SK-N-SH (cell line): ENCODE measurements at regions not wholly inside any gene's neighbourhood (a gene's known extent, or its start where the extent isn't known, plus 50 kb on each side); places are given as distances from the start of the nearest gene placed in this dataset.

ENCODE experiments used
- CTCF ChIA-PET: fragments of 300-600, 350-600 bp; formaldehyde crosslinking; extraction: SDS; loops from one replicate; lab custom pipeline; 2021; lab: Yijun Ruan, JAX
- POLR2A ChIA-PET: fragments of 350-600 bp; sonication (Branson Sonifier 250); formaldehyde crosslinking; extraction: SDS; loops from one replicate; lab custom pipeline; 2020; ENCODE audit warnings: antibody characterized with exemption, inconsistent platforms; lab: Yijun Ruan, JAX
- DNase-seq: peaks from one replicate; pipeline ENCODE4 v3.0.0; 2012
- H2AFZ ChIP-seq: fragments of 200-600 bp; sonication (generic); 2 replicates; pipeline ENCODE4 v1.8.1; 2016; ENCODE audit warnings: antibody characterized with exemption, mild to moderate bottlenecking, low read depth
- H3F3A ChIP-seq: fragments of 200-600 bp; sonication (generic); replicated peaks from 2 replicates; pipeline ENCODE3; 2016; ENCODE audit warnings: antibody characterized with exemption, mild to moderate bottlenecking; ENCODE audit not compliant: insufficient read depth
- H3K27ac ChIP-seq, 2 experiments: fragments of 200-500 bp in 1 of 2; fragments of 200-600 bp in 1 of 2; sonication (Bioruptor generic) in 1 of 2; sonication (generic), shearing (Covaris generic) in 1 of 2; 2 replicates each; pipeline versions ENCODE4 v1.5.1 to v1.6.1; 2014 to 2016; ENCODE audit warnings: low read depth in 2 of 2, inconsistent platforms in 1 of 2, low read length in 1 of 2, mild to moderate bottlenecking in 1 of 2, mixed read lengths in 1 of 2
- H3K27me3 ChIP-seq: fragments of 200-600 bp; sonication (generic), shearing (Covaris generic); 2 replicates; pipeline ENCODE4 v1.6.1; 2016; ENCODE audit warnings: mixed run types; ENCODE audit not compliant: insufficient read depth
- H3K36me3 ChIP-seq, 2 experiments: fragments of 200-500 bp in 1 of 2; fragments of 200-600 bp in 1 of 2; sonication (Bioruptor generic) in 1 of 2; sonication (generic) in 1 of 2; replicated peaks in 1 of 2; 2 replicates each; pipeline versions ENCODE3 to v1.5.1; 2014 to 2016; ENCODE audit warnings: low read length in 1 of 2, mild to moderate bottlenecking in 1 of 2; ENCODE audit not compliant: insufficient read depth in 2 of 2, control insufficient read depth in 1 of 2
- H3K4me1 ChIP-seq, 2 experiments: fragments of 200-500 bp in 1 of 2; fragments of 200-600 bp in 1 of 2; sonication (Bioruptor generic) in 1 of 2; sonication (generic), shearing (Covaris generic) in 1 of 2; 2 replicates each; pipeline versions ENCODE4 v1.5.1 to v1.6.1; 2014 to 2016; ENCODE audit warnings: low read depth in 1 of 2, low read length in 1 of 2, mixed run types in 1 of 2; ENCODE audit not compliant: insufficient read depth in 2 of 2, control insufficient read depth in 1 of 2
- H3K4me2 ChIP-seq: fragments of 200-600 bp; sonication (generic), shearing (Covaris generic); 2 replicates; pipeline ENCODE4 v1.6.1; 2017; ENCODE audit warnings: mixed run types
- H3K4me3 ChIP-seq, 2 experiments: fragments of 200-500 bp in 1 of 2; fragments of 200-600 bp in 1 of 2; sonication (Bioruptor generic) in 1 of 2; sonication (generic), shearing (Covaris generic) in 1 of 2; 2 replicates each; pipeline versions ENCODE4 v1.5.1 to v1.8.1; 2014 to 2016; ENCODE audit warnings: low read depth in 2 of 2, inconsistent platforms in 1 of 2, low read length in 1 of 2, mild to moderate bottlenecking in 1 of 2, mixed read lengths in 1 of 2, moderate library complexity in 1 of 2
- H3K79me2 ChIP-seq: fragments of 200-600 bp; sonication (generic); 2 replicates; pipeline ENCODE4 v1.8.1; 2017; ENCODE audit warnings: mild to moderate bottlenecking; ENCODE audit not compliant: insufficient read depth
- H3K9ac ChIP-seq: fragments of 200-600 bp; sonication (generic); 2 replicates; pipeline ENCODE4 v1.6.1; 2017; ENCODE audit warnings: mixed run types
- H3K9me2 ChIP-seq: fragments of 200-600 bp; sonication (generic); 2 replicates; pipeline ENCODE4 v1.6.1; 2017; ENCODE audit warnings: mixed run types
- H3K9me3 ChIP-seq: fragments of 200-600 bp; sonication (generic); 2 replicates; pipeline ENCODE4 v1.6.1; 2017; ENCODE audit warnings: mixed run types, mild to moderate bottlenecking, moderate library complexity
- H4K20me1 ChIP-seq: fragments of 200-600 bp; sonication (generic); 2 replicates; pipeline ENCODE4 v1.6.1; 2017; ENCODE audit warnings: mild to moderate bottlenecking, mixed run types; ENCODE audit not compliant: insufficient read depth
- ELF1 ChIP-seq: IDR thresholded peaks from 2 replicates; pipeline ENCODE4 v1.4.0; 2012
- EZH2phosphoT487 ChIP-seq: fragments of 200-600 bp; sonication (generic); IDR thresholded peaks from 2 replicates; pipeline ENCODE4 v1.6.1; 2017; ENCODE audit warnings: low read depth, mixed run types, mild to moderate bottlenecking, antibody characterized with exemption, moderate library complexity, borderline replicate concordance
- FOXM1 ChIP-seq: IDR thresholded peaks from 2 replicates; pipeline ENCODE4 v1.4.0; 2012; ENCODE audit warnings: low read depth, mild to moderate bottlenecking
- GABPA ChIP-seq: IDR thresholded peaks from 2 replicates; pipeline ENCODE4 v1.4.0; 2012; ENCODE audit warnings: low read depth, mild to moderate bottlenecking
- JUND ChIP-seq: IDR thresholded peaks from 2 replicates; pipeline ENCODE4 v1.4.0; 2012
- MXI1 ChIP-seq: IDR thresholded peaks from 2 replicates; pipeline ENCODE4 v1.6.1; 2012; ENCODE audit warnings: mild to moderate bottlenecking, low read depth, low read length, improper control_type of control experiment
- RAD21 ChIP-seq: IDR thresholded peaks from 2 replicates; pipeline ENCODE4 v1.6.1; 2012; ENCODE audit warnings: mild to moderate bottlenecking, low read length
- RCOR1 ChIP-seq: fragments of 150-350 bp; IDR thresholded peaks from 2 replicates; pipeline ENCODE4 v1.6.1; 2017; ENCODE audit warnings: antibody characterized with exemption, low read length
- RFX5 ChIP-seq: IDR thresholded peaks from 2 replicates; pipeline ENCODE4 v1.6.1; 2012; ENCODE audit warnings: mild to moderate bottlenecking, improper control_type of control experiment, low read length
- SIN3A ChIP-seq: IDR thresholded peaks from 2 replicates; pipeline ENCODE4 v1.6.1; 2012; ENCODE audit warnings: low read depth, mild to moderate bottlenecking, low read length, moderate library complexity, borderline replicate concordance
- SMC3 ChIP-seq: IDR thresholded peaks from 2 replicates; pipeline ENCODE4 v1.6.1; 2012; ENCODE audit warnings: low read depth, low read length, improper control_type of control experiment
- TAF1 ChIP-seq: IDR thresholded peaks from 2 replicates; pipeline ENCODE4 v1.6.1; 2012; ENCODE audit warnings: low read depth, mild to moderate bottlenecking, low read length, moderate library complexity, borderline replicate concordance
- TEAD4 ChIP-seq: IDR thresholded peaks from 2 replicates; pipeline ENCODE4 v1.4.0; 2012; ENCODE audit warnings: mild to moderate bottlenecking, borderline replicate concordance; ENCODE audit not compliant: insufficient read depth
- USF1 ChIP-seq: IDR thresholded peaks from 2 replicates; pipeline ENCODE4 v1.4.0; 2012; ENCODE audit warnings: low read depth, borderline replicate concordance
- YY1 ChIP-seq: IDR thresholded peaks from 2 replicates; pipeline ENCODE4 v1.4.0; 2012; ENCODE audit warnings: low read depth, mild to moderate bottlenecking
- ZBTB33 ChIP-seq: IDR thresholded peaks from 2 replicates; pipeline ENCODE4 v1.4.0; 2012; ENCODE audit warnings: low read depth, borderline replicate concordance
- WGBS: methylation state at CpG from one replicate; pipeline ENCODE4 v1.1.6; 2017; ENCODE audit warnings: low lambda C conversion rate; 5-methylcytosine and 5-hydroxymethylcytosine counted together

GRCh38 chr18:75638776-75639471 lies 211.4 kb upstream of the SMIM21 start:
- H2AFZ ChIP-seq: no peak overlapping the region
- ChIA-PET CTCF (no interaction called here), POLR2A (no interaction called here)
- no peak overlapping the region for H3K9ac ChIP-seq
- H3K9me3 ChIP-seq: no peaks in the 10 kb centered on the region
- no peaks in the 10 kb centered on the region for H3K36me3 ChIP-seq
- WGBS: 35% methylated on average over 19 of the region's 24 CpGs
- H3K4me2 ChIP-seq: no peak overlapping the region
- H4K20me1 ChIP-seq: no peaks in the 10 kb centered on the region
- no peaks in the 10 kb centered on the region for H3K27me3 ChIP-seq
- no peak overlapping the region for H3K4me3 ChIP-seq
- no peaks in the 10 kb centered on the region for H3F3A ChIP-seq
- DNase-seq: no peak
- no peak overlapping the region for H3K27ac ChIP-seq
- no peak for TF ChIP-seq USF1
- TF ChIP-seq, all 33 proteins: peak for 0
- Histone ChIP-seq H3K79me2 (no peaks in the 10 kb centered on the region), H3K9me2 (no peaks in the 10 kb centered on the region), H3K4me1 (no peaks in the 10 kb centered on the region)

GRCh38 chr18:75638223-75638775 lies 210.8 kb upstream of the SMIM21 start:
- Histone ChIP-seq H3K27ac (no peak overlapping the region), H2AFZ (no peak overlapping the region), H3F3A (no peaks in the 10 kb centered on the region), H3K79me2 (no peaks in the 10 kb centered on the region), H3K4me3 (no peak overlapping the region), H4K20me1 (no peaks in the 10 kb centered on the region), H3K4me1 (no peaks in the 10 kb centered on the region), H3K36me3 (no peaks in the 10 kb centered on the region), H3K27me3 (no peaks in the 10 kb centered on the region), H3K9ac (no peak overlapping the region), H3K9me3 (no peaks in the 10 kb centered on the region), H3K9me2 (no peaks in the 10 kb centered on the region), H3K4me2 (no peak overlapping the region)
- ChIA-PET POLR2A (no interaction called here), CTCF (no interaction called here)
- DNase-seq: no peak
- no peak for TF ChIP-seq ZBTB33
- no peak for TF ChIP-seq SMC3
- TF ChIP-seq EZH2phosphoT487: no peak
- TF ChIP-seq YY1: no peak
- no peak for TF ChIP-seq GABPA
- no peak for TF ChIP-seq ELF1
- 15% methylated on average over 9 of the region's 16 CpGs for WGBS

GRCh38 chr18:75635096-75635495 lies 207.6 kb upstream of the SMIM21 start:
- Histone ChIP-seq H3K79me2 (no peaks in the 10 kb centered on the region), H3K9ac (no peak overlapping the region), H3K4me3 (no peak overlapping the region), H2AFZ (no peak overlapping the region), H3K4me2 (no peak overlapping the region), H3K27me3 (no peaks in the 10 kb centered on the region), H3F3A (no peaks in the 10 kb centered on the region), H3K36me3 (no peaks in the 10 kb centered on the region), H3K4me1 (no peaks in the 10 kb centered on the region), H3K9me3 (no peaks in the 10 kb centered on the region), H3K9me2 (no peaks in the 10 kb centered on the region), H3K27ac (no peak overlapping the region), H4K20me1 (no peaks in the 10 kb centered on the region)
- ChIA-PET POLR2A (no interaction called here), CTCF (no interaction called here)
- no peak for TF ChIP-seq YY1
- no peak for TF ChIP-seq RAD21
- TF ChIP-seq TEAD4: no peak
- TF ChIP-seq FOXM1: no peak
- no peak for TF ChIP-seq USF1
- TF ChIP-seq EZH2phosphoT487: no peak
- no peak for TF ChIP-seq JUND
- no peak for TF ChIP-seq SIN3A
- no peak for TF ChIP-seq RFX5
- TF ChIP-seq MXI1: no peak
- no peak for TF ChIP-seq TAF1
- TF ChIP-seq RCOR1: no peak
- no peak for TF ChIP-seq SMC3
- 68% methylated on average over 4 of the region's 5 CpGs for WGBS
- DNase-seq: no peak
